ENCODE measurements at regions not wholly inside any gene's neighbourhood (a gene's known extent, or its start where the extent isn't known, plus 50 kb on each side); places are given as distances from the start of the nearest gene placed in this dataset.
"Not testable (repeated sequence)": the region's sequence is repeated elsewhere in the genome, so short reads cannot be mapped to it uniquely, and the experiment has no call there.

DNA sequence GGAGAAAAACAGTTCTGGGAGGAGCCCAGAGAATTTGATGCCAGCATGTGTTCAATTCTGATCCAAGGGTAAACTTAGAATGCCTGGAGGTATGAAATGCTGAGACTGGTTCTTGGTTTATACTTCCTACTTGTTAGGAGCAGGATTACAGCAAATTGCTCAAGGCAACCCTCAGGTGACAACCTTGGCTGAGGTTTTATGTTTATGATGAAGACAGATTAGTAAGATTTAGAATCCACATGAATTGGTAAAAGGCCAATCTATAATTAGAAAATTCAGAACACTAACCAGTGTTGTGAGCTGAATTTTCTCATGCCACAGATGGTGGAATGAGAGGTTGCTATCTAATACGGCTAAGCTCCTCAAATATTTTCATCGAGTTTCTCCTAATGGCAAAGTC is 235.3 kb upstream of the NRIP1 start:
- peaks cover 1% of the 10 kb centered on the region for H3K27me3 Mint-ChIP-seq (ENCODE audit: low read depth)
- H3K4me3 Mint-ChIP-seq = no peak overlapping the region

DNA sequence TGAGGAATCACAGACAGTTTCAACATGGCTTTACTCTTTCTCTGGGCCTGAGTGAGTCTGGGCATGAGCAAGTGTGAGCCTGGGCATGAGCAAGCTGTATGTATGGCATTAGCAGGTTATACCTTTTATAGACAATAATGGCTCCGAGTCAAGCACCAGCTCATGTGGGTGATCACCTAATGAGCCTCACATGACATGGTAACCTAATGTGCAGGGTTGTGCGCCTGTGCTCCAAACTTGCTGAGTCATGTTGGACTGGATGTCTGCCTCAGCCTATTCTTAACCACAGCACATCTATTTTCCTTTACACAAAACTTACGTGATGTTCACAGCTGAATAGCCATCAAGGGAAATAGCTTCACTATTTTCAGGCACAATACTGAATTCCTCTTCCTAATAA is 236.2 kb upstream of the NRIP1 start:
- Mint-ChIP-seq H3K27me3 (ENCODE audit: low read depth) (peaks cover 2% of the 10 kb centered on the region), H3K36me3 (ENCODE audit: insufficient read depth) (no peaks in the 10 kb centered on the region), H3K4me1 (ENCODE audit: low read depth) (no peaks in the 10 kb centered on the region), H3K9me3 (peaks cover 14% of the 10 kb centered on the region), H3K4me3 (no peak overlapping the region)
- ATAC-seq = no peak
- no peak for DNase-seq

More for the DNA sequence above, 235.3 kb upstream of the NRIP1 start:
- peaks cover 14% of the 10 kb centered on the region for H3K9me3 Mint-ChIP-seq
- DNase-seq (no peak), ATAC-seq (no peak)
- no peaks in the 10 kb centered on the region for H3K36me3 Mint-ChIP-seq (ENCODE audit: insufficient read depth)
- no peaks in the 10 kb centered on the region for H3K4me1 Mint-ChIP-seq (ENCODE audit: low read depth)

DNA sequence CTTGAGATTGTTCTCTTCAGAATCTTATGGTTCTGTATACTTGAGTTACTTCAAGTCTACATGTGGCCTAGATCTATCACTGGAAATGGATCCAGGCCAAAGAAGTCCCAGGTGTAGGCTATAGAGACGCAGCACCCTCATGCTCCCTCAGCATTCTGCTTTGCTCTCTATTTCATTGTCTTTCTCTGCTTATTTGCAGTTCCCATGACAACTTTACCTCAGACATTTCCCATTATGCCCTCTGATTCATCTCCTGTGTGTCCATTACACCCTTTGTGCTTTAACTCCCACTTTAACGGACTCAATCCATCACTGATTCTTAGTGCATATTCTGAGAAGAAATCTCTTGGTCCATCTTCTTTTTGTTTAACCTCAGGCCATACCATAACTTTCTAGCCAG is 236.9 kb upstream of the NRIP1 start:
- no peak for DNase-seq
- H3K4me3 Mint-ChIP-seq = no peak overlapping the region
- no peaks in the 10 kb centered on the region for H3K36me3 Mint-ChIP-seq (ENCODE audit: insufficient read depth)
- peaks cover 2% of the 10 kb centered on the region for H3K27me3 Mint-ChIP-seq (ENCODE audit: low read depth)
- H3K9me3 Mint-ChIP-seq = peaks cover 14% of the 10 kb centered on the region
- H3K4me1 Mint-ChIP-seq (ENCODE audit: low read depth) = no peaks in the 10 kb centered on the region
- no peak for ATAC-seq

DNA sequence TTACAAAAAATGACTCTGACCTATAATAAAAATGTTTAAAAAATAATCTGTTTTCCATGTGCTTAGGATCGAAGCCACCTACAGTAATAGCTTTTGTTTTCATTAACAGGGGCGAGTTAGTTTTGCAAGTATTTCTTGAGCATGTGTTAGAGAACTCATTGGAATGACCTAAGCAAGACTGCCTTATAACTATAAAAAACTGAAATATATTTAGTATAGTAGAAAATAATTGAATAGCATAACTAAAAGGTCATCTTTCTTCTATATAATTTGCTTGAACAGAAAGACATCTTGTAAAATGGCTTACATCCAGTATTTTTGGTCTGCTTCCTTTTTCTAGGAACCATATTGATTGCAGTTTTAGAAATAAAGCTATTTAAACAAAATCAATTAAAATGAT is 241.5 kb upstream of the NRIP1 start:
- Mint-ChIP-seq H3K36me3 (ENCODE audit: insufficient read depth) (no peaks in the 10 kb centered on the region), H3K4me3 (no peak overlapping the region), H3K4me1 (ENCODE audit: low read depth) (no peaks in the 10 kb centered on the region), H3K27me3 (ENCODE audit: low read depth) (peaks cover 2% of the 10 kb centered on the region), H3K9me3 (peaks cover 8% of the 10 kb centered on the region)
- DNase-seq (no peak), ATAC-seq (no peak)

DNA sequence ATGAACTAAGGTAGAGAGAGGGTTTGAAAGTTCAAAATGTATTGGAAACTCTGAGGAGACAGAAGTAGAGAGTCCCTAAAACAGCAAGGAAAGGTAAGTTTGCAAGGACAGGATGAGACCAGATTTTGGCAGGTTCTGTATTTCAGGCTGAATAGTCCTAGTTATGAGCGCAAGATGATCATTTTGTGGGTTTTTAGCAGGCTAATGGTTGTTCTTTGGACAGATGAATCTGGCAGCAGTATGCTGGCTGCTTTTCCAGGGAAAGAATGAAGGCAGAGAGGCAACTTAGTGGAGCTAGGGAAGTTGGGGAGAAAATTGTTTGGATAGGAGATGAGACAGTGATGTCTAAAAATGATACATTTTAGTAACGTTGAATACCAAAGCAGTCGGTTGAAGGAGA is 243.5 kb upstream of the NRIP1 start:
- no peak for ATAC-seq

DNA sequence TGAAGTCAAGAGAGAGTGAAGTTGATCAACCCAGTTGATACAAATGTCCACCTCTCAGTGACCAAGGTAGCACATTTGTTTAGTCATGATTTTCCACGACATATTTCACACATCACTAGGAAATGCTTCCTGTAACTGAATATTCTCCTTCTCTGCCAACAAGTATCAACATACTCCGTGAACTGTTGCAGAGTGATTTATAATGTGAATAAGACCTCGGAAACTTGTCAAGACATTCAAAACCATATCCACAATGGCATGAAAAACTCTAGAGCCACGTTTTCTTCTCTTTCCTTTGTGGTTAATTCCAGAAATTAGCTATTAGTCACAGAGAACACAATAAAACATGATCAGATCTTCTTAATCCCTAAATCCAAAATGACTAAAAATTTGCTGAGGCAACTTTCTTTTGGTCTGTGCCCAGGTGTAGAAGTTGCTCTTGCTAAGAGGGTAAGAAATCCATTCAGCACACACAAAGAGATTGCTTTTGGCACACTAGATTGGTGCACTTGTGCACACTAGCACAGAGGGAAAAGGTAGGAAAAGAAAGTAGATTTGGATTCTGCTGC is 244.3 kb upstream of the NRIP1 start:
- Mint-ChIP-seq H3K27me3 (ENCODE audit: low read depth) (peaks cover 2% of the 10 kb centered on the region), H3K36me3 (ENCODE audit: insufficient read depth) (no peaks in the 10 kb centered on the region), H3K9me3 (no peaks in the 10 kb centered on the region), H3K4me1 (ENCODE audit: low read depth) (no peaks in the 10 kb centered on the region), H3K4me3 (no peak overlapping the region)
- DNase-seq (no peak), ATAC-seq (no peak)

More for the DNA sequence above, 243.5 kb upstream of the NRIP1 start:
- H3K4me1 Mint-ChIP-seq (ENCODE audit: low read depth) = no peaks in the 10 kb centered on the region
- no peak for DNase-seq
- H3K9me3 Mint-ChIP-seq = no peaks in the 10 kb centered on the region
- H3K27me3 Mint-ChIP-seq (ENCODE audit: low read depth) = peaks cover 2% of the 10 kb centered on the region
- H3K4me3 Mint-ChIP-seq = no peak overlapping the region
- H3K36me3 Mint-ChIP-seq (ENCODE audit: insufficient read depth) = no peaks in the 10 kb centered on the region

DNA sequence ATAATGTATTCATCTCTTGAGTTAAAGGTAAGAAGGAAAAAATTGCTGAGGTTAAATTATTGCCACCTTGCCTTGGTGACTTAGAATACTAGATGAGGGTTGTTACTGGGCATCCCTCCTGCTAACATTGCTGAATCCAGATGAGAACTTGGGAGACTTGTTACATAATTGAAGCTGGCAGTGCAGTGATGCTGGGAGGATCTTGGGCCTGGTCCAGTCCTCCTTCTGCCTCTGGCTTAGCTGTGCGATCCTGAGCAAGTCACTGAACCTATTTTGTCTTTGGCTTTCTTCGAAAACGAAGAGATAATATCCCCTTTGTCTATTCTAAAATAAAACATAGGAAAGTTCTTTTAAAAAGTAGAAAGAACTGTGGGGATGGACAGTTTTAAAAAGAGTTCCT is 244.9 kb upstream of the NRIP1 start:
- DNase-seq (no peak), ATAC-seq (no peak)
- Mint-ChIP-seq H3K4me3 (no peak overlapping the region), H3K9me3 (no peaks in the 10 kb centered on the region), H3K36me3 (ENCODE audit: insufficient read depth) (no peaks in the 10 kb centered on the region), H3K4me1 (ENCODE audit: low read depth) (no peaks in the 10 kb centered on the region), H3K27me3 (ENCODE audit: low read depth) (peaks cover 2% of the 10 kb centered on the region)

DNA sequence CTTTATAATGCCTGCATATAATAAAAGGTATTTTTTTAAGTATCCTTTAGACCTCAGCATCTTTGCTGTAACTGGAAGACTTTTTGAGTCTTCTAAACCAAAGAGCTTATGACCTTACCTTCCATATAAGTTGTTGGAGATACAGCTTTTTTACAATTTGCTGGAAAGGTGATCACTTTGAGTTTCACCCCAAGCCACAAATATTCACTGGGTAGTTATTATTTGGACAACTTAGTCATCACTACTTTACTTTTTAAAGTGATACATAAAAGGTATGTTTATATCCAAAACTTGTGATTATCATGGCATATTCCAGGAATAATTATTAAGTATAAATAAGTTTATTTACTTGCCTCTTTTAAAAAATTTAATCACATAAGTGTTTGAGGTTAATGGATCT is 246.7 kb upstream of the NRIP1 start:
- H3K36me3 Mint-ChIP-seq (ENCODE audit: insufficient read depth) = no peaks in the 10 kb centered on the region
- ATAC-seq (no peak), DNase-seq (no peak)
- H3K27me3 Mint-ChIP-seq (ENCODE audit: low read depth) = peaks cover 2% of the 10 kb centered on the region
- H3K4me1 Mint-ChIP-seq (ENCODE audit: low read depth) = no peaks in the 10 kb centered on the region
- no peaks in the 10 kb centered on the region for H3K9me3 Mint-ChIP-seq
- H3K4me3 Mint-ChIP-seq = no peak overlapping the region

DNA sequence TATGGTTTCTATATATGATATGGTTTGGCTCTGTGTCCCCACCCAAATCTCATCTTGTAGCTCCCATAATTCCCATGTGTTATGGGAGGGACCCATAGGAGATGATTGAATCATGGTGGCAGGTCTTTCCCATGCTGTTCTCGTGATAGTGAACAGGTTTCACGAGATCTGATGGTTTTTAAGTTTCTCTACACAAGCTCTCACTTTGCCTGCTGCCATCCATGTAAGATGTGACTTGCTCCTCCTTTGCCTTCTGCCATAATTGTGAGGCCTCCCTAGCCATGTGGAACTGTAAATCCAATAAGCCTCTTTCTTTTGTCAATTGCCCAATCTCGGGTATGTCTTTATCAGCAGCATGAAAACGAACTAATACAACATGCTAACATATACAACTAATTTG is 252.2 kb upstream of the NRIP1 start:
- H3K9me3 Mint-ChIP-seq; H3K36me3 Mint-ChIP-seq (ENCODE audit: insufficient read depth); H3K4me3 Mint-ChIP-seq; DNase-seq; ATAC-seq; H3K27me3 Mint-ChIP-seq (ENCODE audit: low read depth); H3K4me1 Mint-ChIP-seq (ENCODE audit: low read depth): not testable (repeated sequence)

DNA sequence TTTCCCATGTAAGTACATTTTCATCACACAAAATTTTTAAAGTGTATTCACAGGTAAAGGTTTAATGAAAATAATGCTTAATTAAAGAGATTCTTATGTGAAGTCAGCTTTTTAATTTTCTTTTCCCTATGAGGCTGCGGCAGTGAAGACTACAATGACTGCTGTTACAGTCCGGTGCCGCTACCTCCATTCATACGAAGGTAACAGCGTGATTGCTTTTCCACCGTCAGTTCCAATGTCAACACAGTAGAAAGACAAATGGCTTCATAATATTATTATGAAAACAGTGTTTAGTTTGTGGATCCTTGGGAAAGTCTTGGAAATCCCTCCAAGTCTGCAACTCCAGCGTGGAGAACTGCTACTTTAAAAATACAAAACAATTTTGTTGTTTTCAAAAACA is 254.9 kb upstream of the NRIP1 start:
- Mint-ChIP-seq H3K9me3 (peaks cover 3% of the 10 kb centered on the region), H3K36me3 (ENCODE audit: insufficient read depth) (no peaks in the 10 kb centered on the region), H3K4me1 (ENCODE audit: low read depth) (no peaks in the 10 kb centered on the region), H3K4me3 (no peak overlapping the region), H3K27me3 (ENCODE audit: low read depth) (peaks cover 9% of the 10 kb centered on the region)
- ATAC-seq = no peak
- no peak for DNase-seq

DNA sequence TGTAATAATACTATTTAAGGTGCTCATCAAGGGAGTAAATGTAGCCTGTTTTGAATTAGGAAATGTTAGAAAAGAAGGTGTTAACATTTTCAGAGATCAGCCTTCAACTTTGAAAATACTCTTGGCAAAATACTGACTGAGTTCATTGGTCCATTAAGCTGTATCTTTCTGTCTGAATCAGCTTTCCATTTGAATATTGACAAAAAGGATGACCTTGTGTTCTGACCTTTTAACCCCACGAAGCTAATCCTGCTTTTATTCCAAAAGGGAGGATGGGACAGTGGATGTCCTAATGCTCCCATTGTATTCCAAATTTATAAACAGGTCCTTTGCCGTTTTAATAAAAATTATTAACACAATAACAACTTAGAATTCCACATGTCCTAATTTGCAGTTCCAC is 259.7 kb upstream of the NRIP1 start:
- ATAC-seq = no peak
- no peak overlapping the region for H3K4me3 Mint-ChIP-seq
- H3K4me1 Mint-ChIP-seq (ENCODE audit: low read depth) = no peaks in the 10 kb centered on the region
- no peaks in the 10 kb centered on the region for H3K9me3 Mint-ChIP-seq
- H3K36me3 Mint-ChIP-seq (ENCODE audit: insufficient read depth) = no peaks in the 10 kb centered on the region
- DNase-seq = no peak
- peaks cover 7% of the 10 kb centered on the region for H3K27me3 Mint-ChIP-seq (ENCODE audit: low read depth)

DNA sequence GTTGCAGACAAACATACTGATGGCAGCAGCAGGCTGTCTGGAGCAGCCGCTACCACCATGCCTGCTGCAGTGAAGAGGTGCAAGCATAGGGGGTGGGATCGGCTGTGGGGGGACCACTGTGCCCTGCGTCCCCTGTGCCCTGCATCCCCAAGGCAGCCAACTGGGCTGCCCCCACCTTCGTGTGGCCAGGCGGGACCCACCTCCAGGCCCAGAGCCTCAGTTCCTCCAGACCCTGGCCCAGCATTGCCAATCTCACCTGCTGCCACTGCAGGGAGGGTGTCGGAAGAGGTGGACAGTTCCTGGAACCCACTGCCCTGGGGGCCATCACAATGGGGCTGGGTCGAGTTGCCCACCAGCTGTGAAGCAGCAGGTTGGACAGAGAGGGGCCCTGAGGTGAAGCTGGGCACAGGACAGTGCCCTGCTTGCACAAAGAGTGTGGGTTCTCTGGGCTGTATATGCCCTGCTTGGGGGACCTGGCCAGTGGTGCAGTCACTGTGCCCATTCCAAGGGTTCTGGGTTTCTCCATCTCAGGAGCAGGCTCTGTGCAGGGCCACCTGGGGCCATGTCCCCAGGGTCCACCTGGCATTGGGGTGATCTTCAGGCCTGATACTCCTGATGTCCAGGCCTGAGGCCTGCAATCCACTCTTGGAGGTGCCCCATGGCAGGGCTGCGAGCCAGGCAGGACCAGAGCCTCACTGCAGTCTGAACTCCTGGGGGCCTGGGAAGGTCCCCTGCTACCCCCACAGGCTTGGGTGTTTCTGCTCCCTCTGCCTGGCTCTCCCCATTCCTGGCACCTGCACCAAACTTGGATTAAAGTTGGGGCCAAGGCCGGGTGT is 261.4 kb upstream of the NRIP1 start:
- no peaks in the 10 kb centered on the region for H3K9me3 Mint-ChIP-seq
- ATAC-seq = no peak
- H3K4me3 Mint-ChIP-seq = no peak overlapping the region
- peaks cover 4% of the 10 kb centered on the region for H3K27me3 Mint-ChIP-seq (ENCODE audit: low read depth)
- H3K36me3 Mint-ChIP-seq (ENCODE audit: insufficient read depth) = no peaks in the 10 kb centered on the region
- no peaks in the 10 kb centered on the region for H3K4me1 Mint-ChIP-seq (ENCODE audit: low read depth)
- DNase-seq = no peak

DNA sequence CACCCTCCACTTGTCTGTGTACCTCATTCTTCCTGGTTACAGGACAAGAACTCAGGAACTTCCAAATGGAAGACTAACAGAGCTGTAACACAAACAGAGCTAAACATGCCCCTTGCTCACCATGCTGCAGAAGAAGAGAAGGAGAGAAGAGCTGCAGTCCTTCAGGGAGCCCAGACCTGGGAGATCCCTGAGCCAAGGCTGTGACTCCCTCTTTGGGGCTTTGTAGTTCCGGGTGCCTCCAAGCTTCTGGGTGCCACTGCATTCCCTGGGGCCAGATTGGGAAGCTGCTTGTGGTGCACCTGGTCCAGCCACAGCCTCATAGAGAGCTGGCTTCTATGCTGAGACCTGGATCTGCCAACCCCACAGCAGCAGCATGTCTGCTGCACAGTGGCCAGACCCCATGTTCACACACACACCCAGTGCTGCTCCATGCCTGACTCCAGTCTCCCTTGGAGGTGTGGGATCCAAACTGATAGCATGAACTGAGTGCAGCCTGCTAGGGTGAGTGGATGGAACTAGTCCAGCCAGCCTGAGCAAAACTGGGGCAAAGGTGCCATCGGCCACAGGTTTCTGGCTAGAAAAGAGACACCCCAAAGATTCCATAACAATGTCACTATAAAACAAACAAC is 263.0 kb upstream of the NRIP1 start:
- no peaks in the 10 kb centered on the region for H3K27me3 Mint-ChIP-seq (ENCODE audit: low read depth)
- DNase-seq (no peak), ATAC-seq (no peak)
- no peaks in the 10 kb centered on the region for H3K9me3 Mint-ChIP-seq
- H3K36me3 Mint-ChIP-seq (ENCODE audit: insufficient read depth) = no peaks in the 10 kb centered on the region
- H3K4me1 Mint-ChIP-seq (ENCODE audit: low read depth) = no peaks in the 10 kb centered on the region
- H3K4me3 Mint-ChIP-seq = no peak overlapping the region

DNA sequence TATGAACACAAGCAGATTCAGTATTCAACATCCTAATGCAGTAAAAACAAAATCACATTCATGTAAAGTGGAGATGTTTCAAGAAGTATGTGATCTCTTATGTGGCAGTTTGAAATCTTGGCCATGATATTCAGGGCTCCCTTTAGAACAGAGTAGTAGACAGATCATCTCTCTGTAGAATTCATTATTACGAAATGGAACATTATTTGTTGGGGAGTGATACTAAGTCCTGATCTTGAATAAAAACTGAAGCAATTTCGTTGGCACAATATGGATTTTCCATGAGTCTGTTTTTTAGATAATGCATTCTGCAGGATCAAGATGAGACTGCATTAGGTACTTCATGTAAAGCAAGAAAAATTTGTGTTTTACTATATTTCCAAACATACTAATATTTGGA is 264.4 kb upstream of the NRIP1 start:
- Mint-ChIP-seq H3K27me3 (ENCODE audit: low read depth) (no peaks in the 10 kb centered on the region), H3K4me3 (no peak overlapping the region), H3K9me3 (no peaks in the 10 kb centered on the region), H3K36me3 (ENCODE audit: insufficient read depth) (no peaks in the 10 kb centered on the region), H3K4me1 (ENCODE audit: low read depth) (no peaks in the 10 kb centered on the region)
- DNase-seq = no peak
- ATAC-seq = no peak

DNA sequence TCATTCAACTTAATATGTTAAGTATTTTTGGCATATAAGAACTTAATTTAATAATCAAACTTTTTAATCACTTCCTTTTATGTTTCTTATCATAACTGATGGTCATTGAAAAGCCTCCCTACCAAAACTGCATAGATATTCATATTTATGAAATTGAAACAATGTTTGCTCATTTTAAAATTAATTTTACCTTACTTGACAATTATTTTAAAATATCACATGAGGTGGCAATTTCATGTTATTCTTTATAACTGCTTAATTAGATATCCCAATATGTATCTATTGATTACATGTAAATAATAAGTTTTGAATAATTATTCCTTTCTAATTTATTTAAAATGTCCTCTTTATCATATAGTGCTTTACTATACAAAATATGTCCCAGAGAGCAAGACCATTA is 266.1 kb upstream of the NRIP1 start:
- DNase-seq = no peak
- Mint-ChIP-seq H3K36me3 (ENCODE audit: insufficient read depth) (no peaks in the 10 kb centered on the region), H3K27me3 (ENCODE audit: low read depth) (no peaks in the 10 kb centered on the region), H3K4me1 (ENCODE audit: low read depth) (no peaks in the 10 kb centered on the region), H3K4me3 (no peak overlapping the region), H3K9me3 (no peaks in the 10 kb centered on the region)
- no peak for ATAC-seq

Data from activated T-cell treated with anti-CD3 and anti-CD28 coated beads, Interleukin-2, amount 50 U/mL, for 4 hours (primary cell).